Fibroblast of pulmonary artery (primary cell): ENCODE measurements at regions not wholly inside any gene's neighbourhood (a gene's known extent, or its start where the extent isn't known, plus 50 kb on each side); places are given as distances from the start of the nearest gene placed in this dataset.

Experiments used
- DNase-seq: peaks from one replicate; pipeline ENCODE4 v3.0.0-alpha.2; 2010; ENCODE audit warnings: low read depth
- H3K4me3 ChIP-seq: replicated peaks from 2 replicates; pipeline ENCODE4 v1.5.1; 2011; ENCODE audit warnings: low read depth, mild to moderate bottlenecking, control low read depth, low read length, moderate library complexity
- TF ChIP-seq, protein P1 (sequence below): IDR thresholded peaks from 2 replicates; pipeline ENCODE4 v1.5.1; 2011; ENCODE audit warnings: mild to moderate bottlenecking, control low read depth, low read length, inconsistent platforms; ENCODE audit errors: missing control alignments

- TF ChIP-seq, protein P1, sequence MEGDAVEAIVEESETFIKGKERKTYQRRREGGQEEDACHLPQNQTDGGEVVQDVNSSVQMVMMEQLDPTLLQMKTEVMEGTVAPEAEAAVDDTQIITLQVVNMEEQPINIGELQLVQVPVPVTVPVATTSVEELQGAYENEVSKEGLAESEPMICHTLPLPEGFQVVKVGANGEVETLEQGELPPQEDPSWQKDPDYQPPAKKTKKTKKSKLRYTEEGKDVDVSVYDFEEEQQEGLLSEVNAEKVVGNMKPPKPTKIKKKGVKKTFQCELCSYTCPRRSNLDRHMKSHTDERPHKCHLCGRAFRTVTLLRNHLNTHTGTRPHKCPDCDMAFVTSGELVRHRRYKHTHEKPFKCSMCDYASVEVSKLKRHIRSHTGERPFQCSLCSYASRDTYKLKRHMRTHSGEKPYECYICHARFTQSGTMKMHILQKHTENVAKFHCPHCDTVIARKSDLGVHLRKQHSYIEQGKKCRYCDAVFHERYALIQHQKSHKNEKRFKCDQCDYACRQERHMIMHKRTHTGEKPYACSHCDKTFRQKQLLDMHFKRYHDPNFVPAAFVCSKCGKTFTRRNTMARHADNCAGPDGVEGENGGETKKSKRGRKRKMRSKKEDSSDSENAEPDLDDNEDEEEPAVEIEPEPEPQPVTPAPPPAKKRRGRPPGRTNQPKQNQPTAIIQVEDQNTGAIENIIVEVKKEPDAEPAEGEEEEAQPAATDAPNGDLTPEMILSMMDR, result no peak
- H3K4me3 ChIP-seq, result no peak overlapping the region
- no peak for DNase-seq
Observed at GRCh38 chr15:55008421-55008820, 188.3 kb downstream of the RSL24D1 start.

- TF ChIP-seq, protein P1, result no peak
Observed at GRCh38 chr15:55007561-55007960, 189.2 kb downstream of the RSL24D1 start.

GRCh38 chr15:55005679-55006078 lies 191.1 kb downstream of the RSL24D1 start:
- H3K4me3 ChIP-seq, result no peak overlapping the region
- no peak for DNase-seq
- TF ChIP-seq, protein P1, result no peak

More at GRCh38 chr15:55007561-55007960, 189.2 kb downstream of the RSL24D1 start:
- no peak overlapping the region for H3K4me3 ChIP-seq
- no peak for DNase-seq

- H3K4me3 ChIP-seq, result no peak overlapping the region
- DNase-seq, result no peak
- TF ChIP-seq, protein P1, result no peak
Observed at GRCh38 chr15:55003965-55004873, 192.5 kb downstream of the RSL24D1 start.

- no peak overlapping the region for H3K4me3 ChIP-seq
- TF ChIP-seq, protein P1, result no peak
- no peak for DNase-seq
Observed at GRCh38 chr15:54998661-54999060, 198.1 kb downstream of the RSL24D1 start.

DNA sequence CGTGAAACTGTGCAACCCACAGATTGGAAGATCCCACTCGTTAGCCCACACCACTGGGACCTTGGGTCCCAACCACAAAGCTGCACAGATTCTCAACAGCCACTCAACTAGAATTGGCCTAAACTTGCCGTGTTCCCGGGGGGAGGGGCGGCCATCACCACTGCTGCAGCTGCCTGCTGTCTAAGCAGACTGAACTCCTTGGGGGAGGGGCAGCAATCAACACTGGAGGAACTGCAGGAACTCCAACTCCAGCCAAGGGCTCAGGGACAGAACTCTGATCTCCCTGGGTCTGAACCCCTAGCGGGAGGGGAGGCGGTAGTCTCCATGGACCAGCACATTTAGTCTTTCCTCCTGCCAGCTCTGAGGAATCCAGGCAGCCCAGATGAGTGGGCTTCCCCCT lies 205.9 kb downstream of the RSL24D1 start:
- TF ChIP-seq, protein P1, result no peak
- H3K4me3 ChIP-seq, result no peak overlapping the region
- no peak for DNase-seq

DNA sequence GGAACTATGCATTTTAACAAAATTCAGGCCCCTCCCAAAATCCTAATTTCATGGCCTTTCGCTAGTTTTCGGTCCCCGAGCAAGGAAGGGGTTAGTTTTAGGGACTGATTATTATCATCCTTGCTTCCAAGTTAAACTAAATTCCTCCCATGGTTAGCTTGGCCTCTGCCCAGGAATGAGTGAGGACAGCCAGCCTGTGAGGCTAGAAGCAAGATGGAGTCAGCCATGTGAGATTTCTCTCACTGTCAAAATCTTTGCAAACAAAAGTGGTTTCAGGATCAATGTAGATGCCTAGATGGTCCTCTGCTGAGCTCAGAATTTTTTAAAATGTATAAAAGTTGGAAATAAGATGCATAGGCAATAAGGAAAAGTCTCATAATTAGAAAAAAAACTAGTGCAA lies 208.9 kb downstream of the RSL24D1 start:
- TF ChIP-seq, protein P1, result no peak
- no peak overlapping the region for H3K4me3 ChIP-seq
- no peak for DNase-seq
